IMR-90 (cell line): ENCODE measurements at regions not wholly inside any gene's neighbourhood (a gene's known extent, or its start where the extent isn't known, plus 50 kb on each side); places are given as distances from the start of the nearest gene placed in this dataset.

Experiments
- BHLHE40 ChIP-seq: fragments of 150-350 bp; IDR thresholded peaks from 2 replicates; pipeline ENCODE4 v1.6.1; 2016; ENCODE audit warnings: mild to moderate bottlenecking, low read depth, low read length
- CTCF ChIP-seq: conservative IDR thresholded peaks from 2 replicates; pipeline ENCODE4 v1.5.1; 2012; ENCODE audit warnings: mild to moderate bottlenecking, low read depth, low read length, improper control_type of control experiment
- MAZ ChIP-seq: IDR thresholded peaks from 2 replicates; pipeline ENCODE4 v1.6.1; 2012; ENCODE audit warnings: low read depth, mild to moderate bottlenecking, low read length, improper control_type of control experiment, moderate library complexity, borderline replicate concordance
- MXI1 ChIP-seq: IDR thresholded peaks from 2 replicates; pipeline ENCODE4 v1.6.1; 2012; ENCODE audit warnings: low read depth, mild to moderate bottlenecking, low read length, moderate library complexity, borderline replicate concordance
- POLR2A ChIP-seq: IDR thresholded peaks from 2 replicates; pipeline ENCODE4 v1.6.1; 2012; ENCODE audit warnings: mild to moderate bottlenecking, low read depth, low read length
- RAD21 ChIP-seq: IDR thresholded peaks from 2 replicates; pipeline ENCODE4 v1.6.1; 2012; ENCODE audit warnings: low read length, improper control_type of control experiment
- SMC3 ChIP-seq: fragments of 150-350 bp; IDR thresholded peaks from 2 replicates; pipeline ENCODE4 v1.6.1; 2016; ENCODE audit warnings: low read depth, mild to moderate bottlenecking, antibody characterized with exemption, low read length, moderate library complexity
- USF2 ChIP-seq: fragments of 150-350 bp; IDR thresholded peaks from 2 replicates; pipeline ENCODE4 v1.6.1; 2017; ENCODE audit warnings: mild to moderate bottlenecking, antibody characterized with exemption, low read length, low read depth

- TF ChIP-seq USF2 = no peak
- TF ChIP-seq CTCF = no peak
- no peak for TF ChIP-seq BHLHE40
- TF ChIP-seq POLR2A = no peak
- no peak for TF ChIP-seq MXI1
- TF ChIP-seq MAZ = no peak
- no peak for TF ChIP-seq SMC3
- TF ChIP-seq RAD21 = no peak
These were observed 357.2 kb downstream of the SATB2 start for GRCh38 chr2:199100326-199101110.
